Type B pancreatic cell (in vitro differentiated cells): ENCODE measurements at regions not wholly inside any gene's neighbourhood (a gene's known extent, or its start where the extent isn't known, plus 50 kb on each side); places are given as distances from the start of the nearest gene placed in this dataset.

Experiments used
- DNase-seq: peaks from one replicate; pipeline ENCODE4 v3.0.0; 2021; ENCODE audit warnings: mixed read lengths; ENCODE audit not compliant: unreplicated experiment; ENCODE audit errors: extremely low spot score
- H3K27ac Mint-ChIP-seq: 2 replicates; pipeline ENCODE4 v1.8.0; 2021; ENCODE audit warnings: mild to moderate bottlenecking, mixed read lengths
- H3K27me3 Mint-ChIP-seq: 2 replicates; pipeline ENCODE4 v1.8.0; 2021; ENCODE audit warnings: mixed read lengths
- H3K36me3 Mint-ChIP-seq: 2 replicates; pipeline ENCODE4 v1.8.0; 2021; ENCODE audit warnings: mixed read lengths
- H3K4me1 Mint-ChIP-seq: one replicate; pipeline ENCODE4 v1.8.0; 2021; ENCODE audit warnings: mixed read lengths; ENCODE audit not compliant: unreplicated experiment
- H3K4me3 Mint-ChIP-seq: 2 replicates; pipeline ENCODE4 v1.8.0; 2021; ENCODE audit warnings: mild to moderate bottlenecking, mixed read lengths
- H3K9me3 Mint-ChIP-seq: 2 replicates; pipeline ENCODE4 v1.8.0; 2021; ENCODE audit warnings: mixed read lengths
- TF ChIP-seq, protein P1 (sequence below): fragments of 200-600 bp; sonication (generic); conservative IDR thresholded peaks from 2 replicates; pipeline ENCODE4 v1.5.0; 2021; ENCODE audit warnings: antibody characterized with exemption, mild to moderate bottlenecking

DNA sequence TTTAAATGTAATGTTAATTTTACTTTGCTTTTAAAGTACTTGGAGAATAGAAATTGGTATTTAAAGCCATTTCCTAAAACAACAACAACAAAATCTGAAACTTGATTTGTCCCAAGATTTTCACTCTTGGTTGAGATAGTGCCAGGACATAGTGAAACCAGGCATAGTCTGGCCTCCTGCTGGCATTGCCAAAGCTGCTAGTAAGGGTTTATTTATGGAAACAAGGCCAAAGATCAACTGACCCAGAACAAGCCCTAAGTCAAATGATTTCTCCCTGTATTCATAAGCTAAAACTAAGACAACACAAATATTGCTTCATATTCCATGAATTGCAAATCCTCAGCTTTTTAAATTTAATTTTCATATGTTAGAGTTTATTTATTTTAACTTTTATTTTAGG lies 227.5 kb upstream of the FGF13 start:
- TF ChIP-seq, protein P1, sequence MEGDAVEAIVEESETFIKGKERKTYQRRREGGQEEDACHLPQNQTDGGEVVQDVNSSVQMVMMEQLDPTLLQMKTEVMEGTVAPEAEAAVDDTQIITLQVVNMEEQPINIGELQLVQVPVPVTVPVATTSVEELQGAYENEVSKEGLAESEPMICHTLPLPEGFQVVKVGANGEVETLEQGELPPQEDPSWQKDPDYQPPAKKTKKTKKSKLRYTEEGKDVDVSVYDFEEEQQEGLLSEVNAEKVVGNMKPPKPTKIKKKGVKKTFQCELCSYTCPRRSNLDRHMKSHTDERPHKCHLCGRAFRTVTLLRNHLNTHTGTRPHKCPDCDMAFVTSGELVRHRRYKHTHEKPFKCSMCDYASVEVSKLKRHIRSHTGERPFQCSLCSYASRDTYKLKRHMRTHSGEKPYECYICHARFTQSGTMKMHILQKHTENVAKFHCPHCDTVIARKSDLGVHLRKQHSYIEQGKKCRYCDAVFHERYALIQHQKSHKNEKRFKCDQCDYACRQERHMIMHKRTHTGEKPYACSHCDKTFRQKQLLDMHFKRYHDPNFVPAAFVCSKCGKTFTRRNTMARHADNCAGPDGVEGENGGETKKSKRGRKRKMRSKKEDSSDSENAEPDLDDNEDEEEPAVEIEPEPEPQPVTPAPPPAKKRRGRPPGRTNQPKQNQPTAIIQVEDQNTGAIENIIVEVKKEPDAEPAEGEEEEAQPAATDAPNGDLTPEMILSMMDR = no peak
- peaks cover 11% of the 10 kb centered on the region for H3K27me3 Mint-ChIP-seq
- H3K9me3 Mint-ChIP-seq = no peaks in the 10 kb centered on the region
- H3K27ac Mint-ChIP-seq = no peak overlapping the region
- H3K36me3 Mint-ChIP-seq = no peaks in the 10 kb centered on the region
- no peaks in the 10 kb centered on the region for H3K4me1 Mint-ChIP-seq
- no peak for DNase-seq
- H3K4me3 Mint-ChIP-seq = no peak overlapping the region

DNA sequence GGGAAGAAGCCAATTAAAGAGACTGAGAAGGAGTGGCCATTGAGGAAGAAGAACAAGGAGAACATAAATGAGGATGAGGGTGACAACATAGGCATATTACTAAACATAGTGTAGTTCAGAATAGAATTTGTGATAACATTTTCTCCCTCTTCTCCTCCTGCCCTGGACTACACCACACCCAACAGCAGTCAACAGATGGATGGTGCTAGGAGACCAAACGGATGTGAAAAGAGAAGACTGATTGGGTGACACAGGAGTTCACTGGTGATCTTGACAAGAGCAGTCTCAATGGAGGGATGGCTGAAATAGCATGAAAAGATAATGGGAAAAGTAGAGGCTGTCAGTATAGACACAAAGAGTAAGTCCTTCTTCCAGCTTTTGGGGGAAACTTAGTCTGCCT lies 226.5 kb upstream of the FGF13 start:
- H3K4me1 Mint-ChIP-seq = no peaks in the 10 kb centered on the region
- no peak for DNase-seq
- TF ChIP-seq, protein P1 = no peak
- H3K27me3 Mint-ChIP-seq = peaks cover 8% of the 10 kb centered on the region
- H3K4me3 Mint-ChIP-seq = no peak overlapping the region
- H3K36me3 Mint-ChIP-seq = no peaks in the 10 kb centered on the region
- H3K9me3 Mint-ChIP-seq = no peaks in the 10 kb centered on the region
- H3K27ac Mint-ChIP-seq = no peak overlapping the region

DNA sequence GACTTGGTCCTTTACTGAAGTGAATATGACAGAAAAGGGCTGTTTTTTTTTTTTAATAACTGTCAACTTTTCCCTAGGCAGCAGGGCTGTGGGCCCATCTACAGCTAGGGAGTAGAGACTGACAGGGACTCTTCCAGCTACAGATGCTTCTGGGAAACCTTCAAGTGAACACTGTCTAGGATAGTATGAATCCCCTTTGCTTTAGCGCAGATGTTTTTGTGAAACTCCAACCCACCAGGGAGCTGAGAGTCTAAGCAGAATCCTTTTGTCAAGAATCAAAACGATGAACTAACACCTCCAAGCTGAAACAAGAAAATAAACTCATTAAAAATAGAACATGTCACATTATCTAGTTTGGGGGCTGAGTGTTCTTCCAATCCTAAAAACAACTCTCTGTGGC lies 219.7 kb upstream of the FGF13 start:
- TF ChIP-seq, protein P1 = no peak
- Mint-ChIP-seq H3K4me1 (peaks cover 5% of the 10 kb centered on the region), H3K9me3 (no peaks in the 10 kb centered on the region), H3K4me3 (no peak overlapping the region), H3K27ac (no peak overlapping the region), H3K36me3 (no peaks in the 10 kb centered on the region), H3K27me3 (no peaks in the 10 kb centered on the region)
- DNase-seq = no peak

DNA sequence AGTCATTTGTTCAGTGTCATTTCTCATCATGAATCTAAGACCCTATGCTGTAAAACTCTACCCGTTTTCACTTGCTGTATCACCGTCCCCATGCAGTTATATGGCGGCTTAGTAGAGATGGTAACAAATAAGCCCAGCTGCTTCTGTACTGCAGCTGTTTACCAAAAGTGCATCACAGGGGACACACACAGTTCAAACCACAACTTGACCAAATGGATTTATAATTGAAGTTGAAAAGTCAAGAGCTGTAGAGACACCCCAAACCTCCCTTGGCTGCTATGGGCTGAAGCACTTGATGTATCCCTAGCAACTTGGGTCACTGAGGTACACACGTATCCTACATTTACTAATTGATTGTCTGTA lies 219.0 kb upstream of the FGF13 start:
- Mint-ChIP-seq H3K4me3 (no peak overlapping the region), H3K36me3 (no peaks in the 10 kb centered on the region), H3K9me3 (no peaks in the 10 kb centered on the region), H3K27me3 (no peaks in the 10 kb centered on the region), H3K4me1 (peaks cover 5% of the 10 kb centered on the region), H3K27ac (no peak overlapping the region)
- TF ChIP-seq, protein P1 = no peak
- DNase-seq = no peak

DNA sequence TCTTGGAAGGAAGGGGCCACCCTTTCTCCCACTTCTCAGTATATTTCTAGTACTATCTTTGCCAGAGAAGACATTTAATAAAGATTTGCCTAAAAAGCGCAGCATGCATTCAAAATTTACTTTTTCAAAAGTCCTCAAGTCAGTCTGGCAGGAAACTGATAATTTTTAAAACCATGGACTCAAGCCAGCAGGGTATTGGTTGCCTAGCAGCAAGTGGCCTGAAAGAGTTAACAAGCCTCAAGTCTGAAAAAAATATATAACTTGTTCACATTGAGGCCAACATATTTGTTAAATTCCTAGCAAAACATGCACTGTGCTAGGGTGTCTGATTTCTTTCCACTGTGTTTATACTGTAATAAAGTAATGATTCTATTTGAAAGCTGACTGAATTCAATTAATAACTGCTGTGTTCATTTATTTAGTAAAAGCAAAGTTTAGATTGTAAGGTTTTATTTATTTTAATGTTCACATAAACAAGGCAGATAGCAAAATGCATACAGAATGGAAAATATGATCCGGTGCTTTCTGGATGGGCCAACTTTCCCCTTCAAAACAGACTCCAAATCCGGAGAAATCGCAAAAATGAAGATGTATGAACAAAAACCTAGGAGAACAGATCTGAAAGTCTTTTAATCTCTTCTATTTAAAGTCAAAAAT lies 218.5 kb upstream of the FGF13 start:
- Mint-ChIP-seq H3K27me3 (no peaks in the 10 kb centered on the region), H3K36me3 (no peaks in the 10 kb centered on the region), H3K4me3 (no peak overlapping the region), H3K9me3 (no peaks in the 10 kb centered on the region), H3K4me1 (peaks cover 5% of the 10 kb centered on the region), H3K27ac (no peak overlapping the region)
- no peak for DNase-seq
- TF ChIP-seq, protein P1 = no peak
